ENCODE measurements at regions not wholly inside any gene's neighbourhood (a gene's known extent, or its start where the extent isn't known, plus 50 kb on each side); places are given as distances from the start of the nearest gene placed in this dataset.
"Not testable (repeated sequence)": the region's sequence is repeated elsewhere in the genome, so short reads cannot be mapped to it uniquely, and the experiment has no call there.

DNA sequence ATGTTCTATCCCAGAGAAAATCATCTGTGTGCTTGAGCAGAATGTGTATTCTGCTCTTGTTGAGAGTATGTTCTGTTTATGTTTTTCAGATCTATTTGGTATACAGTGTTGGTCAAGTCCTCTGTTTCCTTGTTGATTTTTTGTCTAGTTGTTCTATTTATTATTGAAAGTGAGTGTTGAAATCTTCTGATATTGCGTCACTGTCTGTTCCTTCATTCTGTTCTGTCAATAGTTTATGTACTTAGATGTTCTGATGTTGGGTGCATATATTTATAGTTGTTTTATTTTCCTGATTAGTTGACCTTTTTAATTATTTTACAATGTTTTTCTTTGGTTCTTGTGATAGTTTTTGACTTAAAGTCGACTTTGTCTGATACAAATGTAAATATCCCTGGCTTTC, 458.7 kb upstream of the HSF2 start:
- no peak overlapping the region for H3K4me3 ChIP-seq (ENCODE audit: low read depth, low read length)
- peak; percentile 84 for DNase-seq (ENCODE audit: low read depth)
- TF ChIP-seq, protein P1, sequence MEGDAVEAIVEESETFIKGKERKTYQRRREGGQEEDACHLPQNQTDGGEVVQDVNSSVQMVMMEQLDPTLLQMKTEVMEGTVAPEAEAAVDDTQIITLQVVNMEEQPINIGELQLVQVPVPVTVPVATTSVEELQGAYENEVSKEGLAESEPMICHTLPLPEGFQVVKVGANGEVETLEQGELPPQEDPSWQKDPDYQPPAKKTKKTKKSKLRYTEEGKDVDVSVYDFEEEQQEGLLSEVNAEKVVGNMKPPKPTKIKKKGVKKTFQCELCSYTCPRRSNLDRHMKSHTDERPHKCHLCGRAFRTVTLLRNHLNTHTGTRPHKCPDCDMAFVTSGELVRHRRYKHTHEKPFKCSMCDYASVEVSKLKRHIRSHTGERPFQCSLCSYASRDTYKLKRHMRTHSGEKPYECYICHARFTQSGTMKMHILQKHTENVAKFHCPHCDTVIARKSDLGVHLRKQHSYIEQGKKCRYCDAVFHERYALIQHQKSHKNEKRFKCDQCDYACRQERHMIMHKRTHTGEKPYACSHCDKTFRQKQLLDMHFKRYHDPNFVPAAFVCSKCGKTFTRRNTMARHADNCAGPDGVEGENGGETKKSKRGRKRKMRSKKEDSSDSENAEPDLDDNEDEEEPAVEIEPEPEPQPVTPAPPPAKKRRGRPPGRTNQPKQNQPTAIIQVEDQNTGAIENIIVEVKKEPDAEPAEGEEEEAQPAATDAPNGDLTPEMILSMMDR (IDR thresholded peaks at IDR 0.05; ENCODE audit: insufficient read depth, low read depth, low read length), result no peak

DNA sequence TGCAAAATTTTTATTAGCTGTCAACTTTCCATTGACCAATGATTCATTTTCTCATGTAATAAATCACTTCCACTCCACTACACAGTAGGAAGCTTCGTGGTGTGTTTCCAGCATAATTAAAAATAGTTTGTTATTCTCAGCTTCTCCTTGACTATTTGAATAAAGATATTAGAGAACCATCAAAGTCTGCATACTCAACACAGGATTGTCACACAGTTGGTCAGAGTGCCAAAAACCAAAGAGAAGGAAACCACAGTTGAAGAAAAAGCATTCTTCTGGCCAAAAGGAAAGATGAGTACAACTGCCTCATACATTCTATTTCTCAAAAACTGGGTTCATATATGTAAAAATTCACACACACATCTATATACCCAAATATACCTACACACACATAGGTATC, 455.1 kb upstream of the HSF2 start:
- H3K4me3 ChIP-seq (ENCODE audit: low read depth, low read length), result no peak overlapping the region
- DNase-seq (ENCODE audit: low read depth), result no peak
- TF ChIP-seq, protein P1 (IDR thresholded peaks at IDR 0.05; ENCODE audit: insufficient read depth, low read depth, low read length), result no peak

DNA sequence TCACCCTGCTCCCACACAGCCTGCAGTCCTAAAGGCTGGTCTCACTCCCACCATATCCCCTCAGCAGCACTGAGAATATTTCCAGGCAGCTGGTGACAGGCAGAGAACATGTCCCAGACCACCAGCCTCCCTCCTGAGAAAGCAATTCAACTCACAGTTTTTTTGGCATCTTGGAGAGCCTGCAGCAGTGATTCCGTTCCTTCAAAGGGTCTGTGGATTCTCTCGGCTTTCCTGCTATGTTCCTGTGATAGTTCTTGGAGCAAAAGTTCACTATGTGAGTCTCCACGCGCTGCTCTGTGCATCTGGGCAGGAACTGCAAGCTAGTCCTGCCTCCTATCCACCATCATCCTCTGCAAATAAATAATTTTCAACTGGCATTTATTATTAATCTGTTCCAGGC, 448.3 kb upstream of the HSF2 start:
- no peak overlapping the region for H3K4me3 ChIP-seq (ENCODE audit: low read depth, low read length)
- TF ChIP-seq, protein P1 (IDR thresholded peaks at IDR 0.05; ENCODE audit: insufficient read depth, low read depth, low read length), result no peak
- DNase-seq (ENCODE audit: low read depth), result peak; percentile 22

DNA sequence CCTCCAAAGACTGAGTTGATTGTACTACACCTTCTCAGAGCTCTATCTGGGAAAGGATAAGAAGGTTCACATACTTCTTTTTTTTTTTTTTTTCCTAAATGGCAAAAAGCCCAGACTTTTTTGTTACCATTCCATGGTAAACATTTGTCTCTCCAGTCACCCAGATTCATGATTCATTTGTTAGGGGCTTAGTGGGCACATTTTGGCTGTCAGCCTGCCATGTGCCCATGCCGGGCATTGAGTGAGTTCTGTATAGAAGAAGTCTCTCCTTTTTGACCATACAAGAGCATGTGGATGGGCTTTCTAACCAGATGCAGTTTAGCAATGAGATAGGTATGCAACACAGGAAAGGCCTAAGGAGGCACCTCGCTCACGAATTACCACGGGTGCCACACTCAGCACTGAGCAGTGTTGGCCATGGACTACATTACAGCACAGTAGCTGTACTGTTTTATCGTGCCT, 447.5 kb upstream of the HSF2 start:
- DNase-seq (ENCODE audit: low read depth), result peak; percentile 65
- no peak overlapping the region for H3K4me3 ChIP-seq (ENCODE audit: low read depth, low read length)
- TF ChIP-seq, protein P1 (IDR thresholded peaks at IDR 0.05; ENCODE audit: insufficient read depth, low read depth, low read length), result no peak

DNA sequence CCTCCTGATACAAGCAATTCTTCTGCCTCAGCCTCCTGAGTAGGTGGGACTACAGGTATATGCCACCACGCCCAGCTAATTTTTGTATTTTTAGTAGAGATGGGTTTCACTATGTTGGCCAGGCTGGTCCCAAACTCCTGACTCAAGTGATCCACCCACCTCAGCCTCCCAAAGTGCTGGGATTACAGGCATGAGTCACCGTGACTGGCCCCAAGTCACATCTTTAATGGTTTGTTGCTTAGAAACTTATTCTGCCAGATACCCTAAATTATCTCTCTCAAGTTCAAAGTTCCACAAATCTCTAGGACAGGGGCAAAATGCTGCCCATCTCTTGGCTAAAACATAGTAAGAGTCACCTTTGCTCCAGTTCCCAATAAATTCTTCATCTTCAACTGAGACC, 444.1 kb upstream of the HSF2 start:
- not testable (repeated sequence) for H3K4me3 ChIP-seq (ENCODE audit: low read depth, low read length); DNase-seq (ENCODE audit: low read depth)

DNA sequence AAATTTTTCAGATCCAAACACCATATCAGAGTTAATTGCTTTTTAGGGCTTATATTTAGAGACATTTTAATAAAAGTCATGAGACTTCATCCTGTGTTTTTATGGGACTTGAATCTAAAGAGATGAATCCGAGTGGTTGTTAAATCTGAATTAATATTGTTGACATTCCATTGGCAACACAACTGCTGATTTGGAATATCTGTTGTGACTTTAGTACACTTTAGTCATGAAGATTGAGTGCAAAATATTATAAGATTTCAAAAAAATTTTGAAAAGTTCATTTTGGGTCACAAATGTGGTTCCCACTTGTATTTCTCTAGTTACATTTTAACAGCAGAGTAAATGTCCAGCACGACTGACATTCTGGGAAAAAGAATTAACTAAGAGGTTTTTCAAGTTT, 442.7 kb upstream of the HSF2 start:
- peak; percentile 22 for DNase-seq (ENCODE audit: low read depth)
- H3K4me3 ChIP-seq (ENCODE audit: low read depth, low read length), result no peak overlapping the region
- TF ChIP-seq, protein P1 (IDR thresholded peaks at IDR 0.05; ENCODE audit: insufficient read depth, low read depth, low read length), result no peak

DNA sequence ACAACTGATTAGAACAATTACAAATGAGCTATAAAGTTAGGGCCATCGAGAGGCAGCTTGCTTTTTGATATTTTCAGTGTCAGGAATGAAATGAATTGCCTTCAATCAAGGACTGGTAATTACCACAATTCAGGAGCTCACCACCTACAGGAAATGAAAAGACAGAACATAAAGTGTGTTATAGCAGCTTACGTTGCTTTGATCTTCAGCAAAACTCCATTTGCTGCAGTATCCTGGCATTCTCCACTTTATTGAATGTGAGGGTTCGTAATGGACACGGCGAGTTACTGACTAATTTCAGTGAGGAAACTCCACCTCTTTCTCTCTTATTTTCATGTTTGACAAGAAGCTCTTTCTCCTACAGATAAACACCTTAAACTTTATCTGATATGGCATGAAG, 440.0 kb upstream of the HSF2 start:
- TF ChIP-seq, protein P1 (IDR thresholded peaks at IDR 0.05; ENCODE audit: insufficient read depth, low read depth, low read length), result no peak
- H3K4me3 ChIP-seq (ENCODE audit: low read depth, low read length), result no peak overlapping the region
- no peak for DNase-seq (ENCODE audit: low read depth)
